CD8-positive, alpha-beta memory T cell (primary cell): ENCODE measurements at regions not wholly inside any gene's neighbourhood (a gene's known extent, or its start where the extent isn't known, plus 50 kb on each side); places are given as distances from the start of the nearest gene placed in this dataset.

Experiments used
- CTCF ChIA-PET: fragments of 350-600 bp; sonication (Branson Sonifier 250); formaldehyde crosslinking; loops from one replicate; lab custom pipeline; 2021; ENCODE audit warnings: antibody characterized with exemption; lab: Charles Lee
- POLR2A ChIA-PET: fragments of 350-600 bp; sonication (Branson Sonifier 250); formaldehyde crosslinking; loops from one replicate; lab custom pipeline; 2021; ENCODE audit warnings: antibody characterized with exemption; lab: Charles Lee
- DNase-seq, 5 donors: peaks; one replicate each; pipeline versions ENCODE4 v3.0.0 to v3.0.0-alpha.2; 2020 to 2022; ENCODE audit warnings: mixed read lengths in 1 of 5
- H3K27ac ChIP-seq: one replicate; pipeline ENCODE4 v1.7.0; 2013; ENCODE audit warnings: low read depth, mild to moderate bottlenecking, low read length, moderate library complexity
- H3K27me3 ChIP-seq: 2 replicates; pipeline ENCODE4 v1.7.0; 2013; ENCODE audit warnings: low read length, mild to moderate bottlenecking; ENCODE audit not compliant: insufficient read depth, poor library complexity, severe bottlenecking
- H3K36me3 ChIP-seq: 2 replicates; pipeline ENCODE4 v1.7.0; 2013; ENCODE audit warnings: mild to moderate bottlenecking, low read length, moderate library complexity; ENCODE audit not compliant: insufficient read depth
- H3K4me1 ChIP-seq: 2 replicates; pipeline ENCODE4 v1.7.0; 2013; ENCODE audit warnings: mild to moderate bottlenecking, low read length, moderate library complexity; ENCODE audit not compliant: insufficient read depth
- H3K4me3 ChIP-seq: 2 replicates; pipeline ENCODE4 v1.7.0; 2013; ENCODE audit warnings: mild to moderate bottlenecking, low read length
- H3K9me3 ChIP-seq: 2 replicates; pipeline ENCODE4 v1.7.0; 2013; ENCODE audit warnings: mild to moderate bottlenecking, low read length
- H3K27ac Mint-ChIP-seq, 8 donors: one replicate each; pipeline ENCODE4 v1.8.0; 2020 to 2021; ENCODE audit warnings: mixed read lengths in 8 of 8, mild to moderate bottlenecking in 6 of 8, inconsistent platforms in 3 of 8, moderate library complexity in 3 of 8
- H3K27me3 Mint-ChIP-seq, 2 donors: one replicate each; pipeline ENCODE4 v1.8.0; 2020 to 2021; ENCODE audit warnings: mixed read lengths in 2 of 2, mild to moderate bottlenecking in 1 of 2, moderate library complexity in 1 of 2
- H3K36me3 Mint-ChIP-seq, 3 donors: one replicate each; pipeline ENCODE4 v1.8.0; 2020 to 2021; ENCODE audit warnings: mixed read lengths in 3 of 3, inconsistent platforms in 1 of 3, mild to moderate bottlenecking in 1 of 3
- H3K4me1 Mint-ChIP-seq, 3 donors: one replicate each; pipeline ENCODE4 v1.8.0; 2020 to 2021; ENCODE audit warnings: mixed read lengths in 3 of 3, inconsistent platforms in 1 of 3, mild to moderate bottlenecking in 1 of 3
- H3K4me3 Mint-ChIP-seq, 7 donors: one replicate each; pipeline ENCODE4 v1.8.0; 2020 to 2021; ENCODE audit warnings: mixed read lengths in 7 of 7, mild to moderate bottlenecking in 6 of 7, moderate library complexity in 4 of 7, inconsistent platforms in 2 of 7
- H3K9me3 Mint-ChIP-seq, 5 donors: one replicate each; pipeline ENCODE4 v1.8.0; 2020 to 2022; ENCODE audit warnings: mixed read lengths in 5 of 5, mild to moderate bottlenecking in 3 of 5, moderate library complexity in 2 of 5, inconsistent platforms in 1 of 5

- no peak overlapping the region for H3K27ac Mint-ChIP-seq
- peaks cover 0 to 1% of the 10 kb centered on the region in 2 donors for H3K27me3 Mint-ChIP-seq
- H3K9me3 Mint-ChIP-seq = peaks cover 0 to 2% (median 0%) of the 10 kb centered on the region in 5 donors
- no peaks in the 10 kb centered on the region for H3K9me3 ChIP-seq
- no peak for DNase-seq
- H3K27ac ChIP-seq = no peak overlapping the region
- no peaks in the 10 kb centered on the region for H3K4me1 ChIP-seq
- POLR2A ChIA-PET = no interaction called here
- CTCF ChIA-PET = no interaction called here
- no peak overlapping the region for H3K4me3 Mint-ChIP-seq
- no peak overlapping the region for H3K4me3 ChIP-seq
- H3K36me3 Mint-ChIP-seq = no peaks in the 10 kb centered on the region
- H3K4me1 Mint-ChIP-seq = no peaks in the 10 kb centered on the region
- H3K27me3 ChIP-seq = no peaks in the 10 kb centered on the region
- no peaks in the 10 kb centered on the region for H3K36me3 ChIP-seq
Observed at GRCh38 chr1:208934933-208935332, 648.6 kb upstream of the CAMK1G start.

GRCh38 chr1:208935517-208936187, 647.9 kb upstream of the CAMK1G start:
- Histone ChIP-seq H3K9me3 (no peaks in the 10 kb centered on the region), H3K27me3 (no peaks in the 10 kb centered on the region), H3K4me3 (no peak overlapping the region), H3K36me3 (no peaks in the 10 kb centered on the region), H3K4me1 (no peaks in the 10 kb centered on the region), H3K27ac (no peak overlapping the region)
- Mint-ChIP-seq H3K27ac (no peak overlapping the region), H3K4me3 (no peak overlapping the region), H3K27me3 (peaks cover 0 to 1% of the 10 kb centered on the region in 2 donors), H3K36me3 (no peaks in the 10 kb centered on the region), H3K9me3 (peaks cover 0 to 2% (median 0%) of the 10 kb centered on the region in 5 donors), H3K4me1 (no peaks in the 10 kb centered on the region)
- no peak for DNase-seq
- CTCF ChIA-PET = no interaction called here
- POLR2A ChIA-PET = no interaction called here

DNA sequence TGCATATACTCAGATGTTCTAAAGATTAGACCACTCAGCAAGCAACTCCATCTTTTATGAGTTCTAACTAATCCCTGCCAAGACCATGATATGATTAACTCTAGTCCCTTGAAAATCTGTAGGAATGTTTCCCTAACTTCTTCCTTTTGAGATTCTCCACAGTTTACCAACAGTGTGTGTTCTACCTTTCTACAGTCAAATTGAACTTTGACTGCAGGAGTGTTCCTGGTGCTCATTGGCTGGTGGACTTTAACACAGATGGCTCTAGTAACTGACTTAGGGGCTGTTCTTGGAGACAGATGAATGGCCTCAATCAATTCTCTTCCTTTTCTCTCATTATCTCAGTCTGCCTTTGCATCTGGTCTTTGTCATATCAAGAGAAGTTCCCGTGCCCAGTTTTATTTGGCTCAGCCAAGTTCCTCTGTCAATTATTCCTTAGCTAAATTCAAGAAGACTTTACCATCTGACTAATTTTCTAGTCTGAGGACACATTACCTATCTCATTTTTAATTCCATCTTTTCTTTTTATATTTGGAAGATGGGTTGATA, 643.9 kb upstream of the CAMK1G start:
- H3K9me3 Mint-ChIP-seq = peaks cover 0 to 3% (median 0%) of the 10 kb centered on the region in 5 donors
- Histone ChIP-seq H3K36me3 (no peaks in the 10 kb centered on the region), H3K27ac (no peak overlapping the region), H3K27me3 (no peaks in the 10 kb centered on the region), H3K9me3 (no peaks in the 10 kb centered on the region), H3K4me1 (no peaks in the 10 kb centered on the region), H3K4me3 (no peak overlapping the region)
- peaks cover 0 to 13% of the 10 kb centered on the region in 2 donors for H3K27me3 Mint-ChIP-seq
- ChIA-PET CTCF (interaction anchor here (1.2 kb wide), 1 partner anchor 9 kb away, joined by 3 read pairs; no protein-coding TSS in a partner anchor), POLR2A (no interaction called here)
- no peak overlapping the region for H3K4me3 Mint-ChIP-seq
- H3K36me3 Mint-ChIP-seq = no peaks in the 10 kb centered on the region
- DNase-seq = no peak
- no peak overlapping the region for H3K27ac Mint-ChIP-seq
- H3K4me1 Mint-ChIP-seq = no peaks in the 10 kb centered on the region

DNA sequence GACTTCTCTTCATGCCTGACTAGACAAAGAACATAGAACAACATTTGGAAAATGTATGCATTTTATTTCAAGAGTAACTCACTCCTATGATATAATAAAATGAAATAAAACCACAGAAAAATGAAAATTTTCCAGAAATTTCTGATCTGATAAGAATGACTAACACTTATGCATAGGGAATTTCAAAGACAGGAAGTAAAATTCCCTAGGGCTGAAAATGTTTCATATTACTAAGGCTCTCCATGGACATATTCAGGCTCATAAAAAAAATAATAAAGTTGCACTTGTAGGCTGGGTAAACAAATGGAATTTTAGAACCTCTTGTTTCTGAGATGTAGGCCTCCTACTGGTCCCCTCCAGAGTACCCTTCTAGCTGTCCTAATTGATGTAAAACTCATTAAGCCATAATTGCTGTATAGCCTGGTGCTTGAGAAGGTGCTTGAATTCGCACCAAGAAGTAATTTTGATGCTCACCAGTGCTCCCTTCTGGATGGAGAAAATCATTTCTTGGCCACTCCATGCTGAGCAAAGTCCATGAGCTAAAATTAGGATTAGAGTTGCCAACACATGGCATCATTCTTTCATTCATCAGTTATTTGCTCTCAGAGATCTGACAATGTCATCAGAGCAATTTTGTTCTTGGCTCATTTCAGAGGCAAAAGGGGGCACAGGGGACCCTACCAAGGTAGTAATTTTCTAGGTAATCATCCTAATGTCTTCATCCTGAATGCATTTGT, 641.0 kb upstream of the CAMK1G start:
- peaks cover 0 to 5% (median 0%) of the 10 kb centered on the region in 5 donors for H3K9me3 Mint-ChIP-seq
- no peak for DNase-seq
- Histone ChIP-seq H3K4me3 (no peak overlapping the region), H3K36me3 (no peaks in the 10 kb centered on the region), H3K27ac (no peak overlapping the region), H3K4me1 (no peaks in the 10 kb centered on the region), H3K9me3 (no peaks in the 10 kb centered on the region), H3K27me3 (no peaks in the 10 kb centered on the region)
- H3K4me1 Mint-ChIP-seq = no peaks in the 10 kb centered on the region
- no peaks in the 10 kb centered on the region for H3K36me3 Mint-ChIP-seq
- ChIA-PET CTCF (no interaction called here), POLR2A (no interaction called here)
- H3K4me3 Mint-ChIP-seq = no peak overlapping the region
- H3K27ac Mint-ChIP-seq = no peak overlapping the region
- H3K27me3 Mint-ChIP-seq = peaks cover 0 to 19% of the 10 kb centered on the region in 2 donors

DNA sequence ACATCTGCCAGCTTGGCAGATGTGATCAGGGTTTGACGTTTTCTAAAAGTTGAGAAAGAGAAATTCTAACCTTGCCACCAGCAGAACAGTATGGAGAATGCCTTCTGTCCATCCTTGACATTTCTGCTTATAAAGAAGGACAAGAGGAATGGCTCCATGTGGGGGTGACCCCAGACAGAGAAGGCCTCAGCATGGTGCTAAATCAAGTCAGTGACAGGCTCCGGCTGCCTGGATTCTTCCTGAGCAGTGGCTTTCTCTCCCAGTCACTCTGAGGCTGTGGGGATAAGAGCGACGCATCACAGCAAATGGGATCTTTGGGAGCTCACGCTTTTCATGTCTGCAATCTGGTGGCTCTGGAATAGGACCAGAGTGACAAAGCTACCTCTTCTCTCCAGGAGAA, 640.2 kb upstream of the CAMK1G start:
- no peak overlapping the region for H3K4me3 ChIP-seq
- CTCF ChIA-PET = no interaction called here
- peaks cover 0 to 6% (median 0%) of the 10 kb centered on the region in 5 donors for H3K9me3 Mint-ChIP-seq

DNA sequence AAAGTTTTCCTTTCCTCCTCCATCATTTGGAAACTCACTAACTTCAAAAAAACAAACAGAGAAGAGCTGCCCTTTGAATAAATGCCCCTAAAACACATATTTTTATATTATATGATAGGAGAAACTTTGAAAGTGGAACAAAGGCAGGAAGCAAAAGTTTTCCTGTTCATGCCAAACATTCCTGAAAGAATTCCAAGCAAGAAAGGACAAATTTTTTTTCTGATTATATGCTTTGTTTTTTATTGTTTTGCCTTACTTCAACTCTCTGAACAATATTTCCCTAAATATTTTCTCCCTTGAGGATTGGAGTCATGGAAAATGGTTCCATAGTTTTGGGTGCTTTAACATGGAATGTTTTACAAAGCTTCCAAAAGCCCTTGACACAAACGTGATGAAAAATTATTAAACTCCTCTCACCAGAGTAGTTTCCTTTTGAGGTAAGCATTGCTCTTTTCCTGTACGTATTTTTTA, 638.5 kb upstream of the CAMK1G start:
- H3K27ac ChIP-seq = no peak overlapping the region
- Mint-ChIP-seq H3K27ac (no peak overlapping the region), H3K36me3 (no peaks in the 10 kb centered on the region), H3K9me3 (peaks cover 0 to 5% (median 0%) of the 10 kb centered on the region in 5 donors), H3K27me3 (peaks cover 0 to 19% of the 10 kb centered on the region in 2 donors), H3K4me3 (no peak overlapping the region), H3K4me1 (no peaks in the 10 kb centered on the region)
- ChIA-PET CTCF (no interaction called here), POLR2A (no interaction called here)
- no peaks in the 10 kb centered on the region for H3K4me1 ChIP-seq
- no peak for DNase-seq
- H3K36me3 ChIP-seq = no peaks in the 10 kb centered on the region
- H3K27me3 ChIP-seq = no peaks in the 10 kb centered on the region
- no peaks in the 10 kb centered on the region for H3K9me3 ChIP-seq
- H3K4me3 ChIP-seq = no peak overlapping the region

More for the DNA sequence above, 640.2 kb upstream of the CAMK1G start:
- H3K27me3 ChIP-seq = no peaks in the 10 kb centered on the region
- Mint-ChIP-seq H3K4me3 (no peak overlapping the region), H3K27me3 (peaks cover 0 to 19% of the 10 kb centered on the region in 2 donors), H3K36me3 (no peaks in the 10 kb centered on the region), H3K4me1 (no peaks in the 10 kb centered on the region), H3K27ac (no peak overlapping the region)
- H3K27ac ChIP-seq = no peak overlapping the region
- no peaks in the 10 kb centered on the region for H3K4me1 ChIP-seq
- no peak for DNase-seq
- no peaks in the 10 kb centered on the region for H3K9me3 ChIP-seq
- POLR2A ChIA-PET = no interaction called here
- H3K36me3 ChIP-seq = no peaks in the 10 kb centered on the region

DNA sequence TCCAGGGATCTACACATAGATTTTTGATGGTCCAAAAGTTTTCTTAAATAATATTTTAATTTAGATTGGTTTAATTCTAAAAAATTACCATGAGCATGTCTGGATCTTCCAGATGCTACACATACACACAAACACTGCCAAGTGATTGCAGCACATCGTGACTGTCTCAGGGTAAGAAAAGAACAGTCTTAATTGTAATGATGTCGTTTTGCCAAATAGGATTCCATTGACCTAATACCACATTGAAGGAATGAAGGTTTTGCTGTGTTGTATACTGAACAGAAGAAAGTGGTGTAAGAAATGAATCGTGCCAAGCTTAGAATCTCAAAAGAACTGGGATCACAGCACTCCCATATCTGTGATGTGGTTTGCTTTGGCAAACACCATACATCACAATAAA, 633.3 kb upstream of the CAMK1G start:
- no peaks in the 10 kb centered on the region for H3K36me3 ChIP-seq
- H3K9me3 Mint-ChIP-seq = peaks cover 0 to 7% (median 3%) of the 10 kb centered on the region in 5 donors
- POLR2A ChIA-PET = no interaction called here
- no peak overlapping the region for H3K27ac Mint-ChIP-seq
- CTCF ChIA-PET = no interaction called here
- no peak for DNase-seq
- H3K27me3 ChIP-seq = no peaks in the 10 kb centered on the region
- H3K4me1 Mint-ChIP-seq = no peaks in the 10 kb centered on the region
- no peaks in the 10 kb centered on the region for H3K4me1 ChIP-seq
- H3K9me3 ChIP-seq = no peaks in the 10 kb centered on the region
- H3K27me3 Mint-ChIP-seq = peaks cover 0 to 6% of the 10 kb centered on the region in 2 donors
- H3K36me3 Mint-ChIP-seq = no peaks in the 10 kb centered on the region
- no peak overlapping the region for H3K27ac ChIP-seq
- H3K4me3 ChIP-seq = no peak overlapping the region
- no peak overlapping the region for H3K4me3 Mint-ChIP-seq

- no peaks in the 10 kb centered on the region for H3K27me3 ChIP-seq
- Mint-ChIP-seq H3K4me3 (no peak overlapping the region), H3K9me3 (peaks cover 0 to 7% (median 4%) of the 10 kb centered on the region in 5 donors), H3K27ac (no peak overlapping the region), H3K4me1 (no peaks in the 10 kb centered on the region), H3K27me3 (peaks cover 0 to 8% of the 10 kb centered on the region in 2 donors), H3K36me3 (no peaks in the 10 kb centered on the region)
- no peaks in the 10 kb centered on the region for H3K36me3 ChIP-seq
- H3K9me3 ChIP-seq = no peaks in the 10 kb centered on the region
- ChIA-PET POLR2A (no interaction called here), CTCF (no interaction called here)
- H3K27ac ChIP-seq = no peak overlapping the region
- H3K4me1 ChIP-seq = no peaks in the 10 kb centered on the region
- no peak overlapping the region for H3K4me3 ChIP-seq
- DNase-seq = no peak
Observed at GRCh38 chr1:208951026-208951525, 632.4 kb upstream of the CAMK1G start.
